Stimulated activated CD4-positive, alpha-beta T cell treated with anti-CD3 and anti-CD28 coated beads, Interleukin-12 subunit alpha, Interleukin-12 subunit beta, amount 100 ng/mL, for 24 hours (primary cell): ENCODE measurements at regions not wholly inside any gene's neighbourhood (a gene's known extent, or its start where the extent isn't known, plus 50 kb on each side); places are given as distances from the start of the nearest gene placed in this dataset.

ENCODE experiments used
- DNase-seq, 2 experiments: peaks; one replicate each; pipeline ENCODE4 v3.0.0-alpha.2; 2020; ENCODE audit warnings: low read depth in 2 of 2

GRCh38 chr6:170034294-170034693 lies 256.6 kb downstream of the DLL1 start:
- DNase-seq, result no peak

- no peak for DNase-seq
These were observed 257.2 kb downstream of the DLL1 start for GRCh38 chr6:170033666-170034065.

DNA sequence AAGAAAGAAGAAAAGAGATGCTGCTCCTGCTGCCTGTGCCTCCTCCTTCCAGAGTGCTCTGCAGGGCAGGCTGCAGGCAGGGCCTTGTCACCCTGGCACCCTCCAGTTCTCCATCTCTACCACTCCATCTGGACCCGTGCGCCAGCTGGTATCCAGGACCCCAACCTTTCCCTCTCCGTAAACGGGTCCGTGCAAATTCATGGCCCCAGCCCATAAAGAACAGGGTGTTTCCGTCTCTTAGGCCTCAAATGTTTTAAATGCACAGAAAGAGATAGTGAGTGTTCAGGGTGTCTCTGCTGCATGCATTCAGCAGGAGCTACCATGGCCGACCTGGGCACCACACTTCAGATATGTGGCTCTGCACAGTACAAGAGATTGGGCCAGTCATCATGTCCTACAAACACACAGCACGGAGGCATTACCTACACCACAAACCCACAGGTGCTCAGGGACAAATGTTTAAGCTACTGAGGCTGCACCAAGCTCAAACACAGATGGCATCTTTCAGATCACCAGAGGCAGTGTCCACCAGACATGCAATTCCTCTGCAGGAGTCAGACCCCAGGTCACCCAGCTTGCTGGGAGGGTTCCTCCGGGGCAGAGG lies 258.1 kb downstream of the DLL1 start:
- no peak for DNase-seq

DNA sequence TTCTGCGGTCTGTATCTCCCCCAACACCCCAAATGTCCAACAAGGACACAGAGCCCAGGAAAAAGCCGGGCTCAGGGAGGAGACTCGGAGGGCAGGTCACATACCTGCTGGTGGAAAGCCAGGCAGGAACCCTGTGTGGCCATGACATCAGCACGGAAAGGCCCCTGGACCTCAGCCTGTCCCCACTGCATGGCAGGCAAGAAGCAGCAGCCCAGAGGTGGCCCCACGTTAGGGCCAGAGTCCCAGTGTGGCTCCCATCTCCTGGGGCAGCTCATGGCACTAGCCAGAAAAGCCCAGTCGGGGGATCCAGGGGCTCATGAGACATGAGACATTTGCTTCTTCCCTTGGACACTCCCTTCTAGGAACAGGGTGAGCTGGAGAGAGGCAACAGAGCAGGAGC lies 258.7 kb downstream of the DLL1 start:
- no peak for DNase-seq

DNA sequence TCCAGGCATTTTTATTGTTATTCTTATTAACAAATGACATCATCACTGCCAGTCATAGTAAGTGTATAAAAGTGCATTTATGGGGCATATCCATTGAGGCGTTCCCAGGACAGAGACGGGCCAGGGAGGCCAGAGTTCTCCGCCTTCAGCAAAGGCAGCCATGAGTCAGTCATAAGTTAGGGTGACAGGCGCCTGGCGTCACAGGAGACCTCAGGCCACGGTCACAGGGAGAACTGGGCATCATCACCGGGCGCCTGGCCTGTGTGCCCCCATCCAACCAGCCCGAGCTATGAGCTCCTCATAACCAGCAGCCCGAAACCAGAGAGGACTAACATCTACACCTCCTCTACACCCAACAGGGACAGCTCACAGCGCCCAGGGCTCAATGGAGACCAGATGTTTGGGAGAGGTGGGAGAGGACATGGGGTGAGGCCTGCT lies 259.2 kb downstream of the DLL1 start:
- no peak for DNase-seq

DNA sequence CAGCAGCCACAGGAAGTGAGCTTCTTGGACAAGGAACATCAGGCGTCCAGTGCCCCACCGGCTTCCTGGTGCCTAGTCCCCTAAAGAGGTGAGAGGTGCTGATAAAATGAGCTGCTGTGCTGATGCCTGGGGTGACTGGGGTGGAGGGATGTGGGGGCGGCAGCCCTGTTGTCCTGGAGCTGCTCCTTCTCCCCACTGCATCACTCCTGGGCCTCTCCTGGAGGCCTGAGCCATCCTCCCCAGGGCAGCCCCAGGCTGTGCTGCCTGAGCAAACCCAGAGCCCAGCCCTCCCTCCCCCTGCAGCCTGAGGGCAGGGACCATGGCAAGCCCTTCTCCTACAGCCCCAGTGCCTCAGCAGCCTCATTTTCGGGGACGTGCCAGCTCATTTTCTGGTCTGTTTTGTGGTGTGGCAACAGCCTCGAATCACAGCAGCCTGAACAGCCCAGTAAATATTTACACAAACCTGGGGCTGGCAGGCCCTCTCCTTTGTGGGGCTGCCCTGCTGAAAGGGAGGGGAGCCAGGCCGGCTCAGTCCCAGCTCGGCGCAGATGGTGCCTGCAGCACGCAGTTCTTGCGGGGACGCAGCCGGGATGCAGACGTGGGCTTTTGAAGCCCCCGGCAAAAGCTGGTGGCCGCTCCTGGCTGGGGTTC lies 259.9 kb downstream of the DLL1 start:
- DNase-seq, result no peak

DNA sequence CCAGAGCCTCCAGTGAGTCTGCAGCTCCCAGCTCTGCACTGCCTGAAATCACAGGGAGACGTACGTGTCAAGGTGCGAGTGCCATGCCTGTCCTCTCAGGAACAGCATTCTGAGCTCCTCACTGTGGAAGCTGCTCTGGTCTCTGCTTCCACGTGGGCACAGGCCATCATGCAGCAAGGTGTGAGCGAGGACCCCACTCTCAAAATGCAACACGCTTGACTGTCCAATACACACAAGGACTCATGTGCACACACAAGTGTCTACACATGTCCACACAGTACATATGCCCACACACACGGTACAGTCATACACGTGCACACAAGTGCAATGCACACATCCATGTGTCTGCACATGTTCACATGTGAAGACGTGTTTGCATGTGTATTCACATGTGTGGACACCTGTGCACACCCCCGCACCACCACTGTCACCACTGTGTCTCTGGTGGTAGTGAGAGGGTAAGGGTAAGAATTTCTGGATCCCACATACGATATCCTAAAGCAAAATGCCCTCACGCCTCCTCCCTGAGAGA lies 260.5 kb downstream of the DLL1 start:
- no peak for DNase-seq

- DNase-seq, result no peak
These were observed 261.2 kb downstream of the DLL1 start for GRCh38 chr6:170029416-170030283.

- no peak for DNase-seq
These were observed 262.1 kb downstream of the DLL1 start for GRCh38 chr6:170028629-170029345.

DNA sequence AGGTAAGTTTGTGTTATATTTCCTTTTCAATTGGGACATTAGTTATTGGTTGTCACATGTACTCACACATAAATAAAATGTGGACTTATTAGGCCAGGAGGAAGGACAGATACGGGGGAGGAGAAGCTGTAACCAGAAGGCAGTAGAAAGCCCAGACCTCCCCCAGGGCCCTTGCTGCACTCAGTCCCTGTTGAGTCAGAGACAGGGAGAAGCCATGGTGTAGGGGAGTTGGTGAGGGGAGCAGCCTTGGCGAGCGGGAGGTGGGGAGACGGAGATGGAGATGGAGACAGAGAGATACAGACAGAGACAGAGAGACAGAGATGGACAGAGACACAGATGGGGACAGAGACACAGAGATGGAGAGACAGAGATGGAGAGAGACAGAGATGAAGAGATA lies 263.2 kb downstream of the DLL1 start:
- DNase-seq, result no peak

- DNase-seq, result no peak
These were observed 263.9 kb downstream of the DLL1 start for GRCh38 chr6:170026751-170027646.

DNA sequence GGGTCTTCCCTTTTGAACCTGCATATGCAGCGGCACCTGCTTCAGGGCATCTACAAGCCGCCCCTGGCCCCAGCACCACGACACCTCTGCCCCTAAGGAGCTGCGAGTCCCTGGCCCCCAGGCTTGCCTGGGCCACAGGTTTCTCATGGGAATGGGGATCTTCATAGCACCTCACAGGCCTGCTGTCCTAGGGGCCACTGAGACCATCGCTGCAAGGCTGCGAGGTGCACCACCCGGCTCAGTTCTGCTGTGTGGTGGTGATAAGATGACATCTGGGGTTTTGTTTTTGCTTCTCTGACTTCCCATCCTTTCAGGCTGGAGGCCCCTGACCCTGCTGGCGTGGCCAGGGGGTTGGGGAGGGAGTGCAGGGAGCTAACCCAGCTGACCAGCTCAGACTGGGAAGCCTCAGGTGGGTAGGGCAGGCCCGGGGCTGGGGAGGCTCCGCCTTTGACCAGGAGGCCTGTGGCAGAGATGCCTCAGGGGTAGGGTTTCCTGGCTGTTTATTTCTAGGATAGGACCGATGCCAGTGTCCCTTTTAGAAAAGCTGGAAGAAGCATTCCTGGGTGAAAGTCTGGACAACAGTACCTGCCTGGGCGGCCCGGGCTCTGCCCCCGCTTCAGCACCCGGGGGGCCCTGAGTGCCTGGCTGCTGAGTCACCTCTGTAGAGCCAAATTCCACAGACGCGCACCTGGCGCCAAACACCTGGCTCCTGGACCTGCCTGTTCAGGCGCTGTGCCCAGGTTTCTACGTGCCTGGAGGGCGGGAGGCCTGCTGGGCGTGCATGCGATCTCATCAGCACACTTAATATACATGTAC lies 264.7 kb downstream of the DLL1 start:
- no peak for DNase-seq

GRCh38 chr6:170025341-170025911 lies 265.5 kb downstream of the DLL1 start:
- DNase-seq, result no peak

GRCh38 chr6:170024940-170025339 lies 265.9 kb downstream of the DLL1 start:
- DNase-seq, result no peak

- no peak for DNase-seq
These were observed 267.0 kb downstream of the DLL1 start for GRCh38 chr6:170023620-170024521.

DNA sequence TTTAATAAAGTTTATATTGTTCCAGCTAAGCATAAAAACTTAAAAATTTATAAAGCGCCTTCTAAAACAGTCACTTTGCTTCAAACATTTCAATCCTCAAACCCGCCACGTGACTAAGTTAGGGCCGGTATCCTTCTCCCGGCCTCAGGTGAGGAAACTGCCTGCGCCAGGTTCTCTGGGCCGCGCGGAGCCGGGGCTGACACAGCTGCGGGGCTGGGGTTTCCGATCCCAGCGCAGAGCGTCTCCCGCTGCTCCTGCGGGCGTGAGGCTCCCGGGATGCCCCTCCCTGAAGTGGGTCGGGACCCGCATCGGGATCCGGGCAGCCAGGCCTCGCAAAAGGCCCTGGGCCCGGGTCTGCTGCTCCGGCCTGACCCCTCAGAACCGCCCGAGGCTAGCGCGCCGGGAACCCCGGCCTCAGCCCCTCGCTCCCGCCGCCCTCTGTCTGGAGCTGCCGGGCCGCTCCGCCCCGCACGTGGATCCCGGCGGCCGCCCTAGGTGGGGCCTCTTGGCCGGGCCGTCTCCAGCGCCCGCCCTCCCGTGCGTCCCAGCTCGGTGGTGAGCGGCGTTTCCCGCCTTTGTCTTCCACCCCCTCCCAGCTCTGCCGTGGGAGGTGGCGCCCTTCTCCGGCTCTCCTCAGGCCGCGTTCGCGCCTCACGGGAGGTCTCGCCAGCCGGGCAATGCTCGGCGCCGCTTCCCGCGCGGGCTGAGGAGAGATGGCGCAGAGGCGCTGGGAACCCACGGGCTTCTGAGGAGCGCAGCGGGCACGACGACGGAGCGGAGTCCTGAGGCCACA lies 267.9 kb downstream of the DLL1 start:
- no peak for DNase-seq

DNA sequence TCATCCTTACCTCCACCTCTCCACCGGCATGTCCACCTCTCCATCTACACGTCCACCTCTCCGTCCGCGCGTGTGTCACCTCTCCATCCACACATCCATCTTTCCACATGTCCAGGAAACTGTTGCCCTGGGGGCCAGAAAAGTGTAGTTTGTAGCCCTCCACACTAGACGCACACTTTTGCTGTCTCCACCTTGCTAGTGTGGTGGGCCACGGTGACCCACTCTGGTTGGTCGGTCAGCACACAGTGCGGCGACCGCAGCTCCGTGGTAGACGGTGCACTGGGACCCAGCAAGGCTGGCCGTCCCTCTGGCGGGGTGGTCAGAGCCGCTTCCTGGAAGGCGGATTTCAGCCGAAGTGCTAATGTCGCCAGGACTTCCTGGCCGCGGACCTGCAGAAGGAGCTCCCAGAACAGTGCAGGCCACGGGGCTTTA lies 268.6 kb downstream of the DLL1 start:
- no peak for DNase-seq

DNA sequence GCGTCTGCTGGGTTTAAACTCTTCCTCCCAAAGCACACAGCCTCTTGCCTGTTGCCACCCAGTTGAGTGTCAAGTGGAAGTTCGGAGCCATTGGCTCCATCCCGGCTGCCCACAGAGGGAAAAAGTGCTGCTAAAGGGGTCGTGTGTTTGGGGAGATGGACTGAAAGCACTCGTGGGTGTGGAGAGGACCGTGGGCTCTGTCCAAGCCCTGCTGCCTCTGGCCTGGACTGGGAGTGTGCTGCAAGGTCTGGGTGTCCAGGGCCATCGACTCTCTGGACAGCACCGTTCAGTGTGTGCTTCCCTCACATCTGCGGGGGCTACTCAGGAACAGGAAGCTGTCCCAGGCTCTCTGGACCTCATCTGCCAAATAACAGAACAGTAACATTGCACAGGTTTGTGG lies 269.3 kb downstream of the DLL1 start:
- no peak for DNase-seq
